PC-3 (cell line): ENCODE measurements at regions not wholly inside any gene's neighbourhood (a gene's known extent, or its start where the extent isn't known, plus 50 kb on each side); places are given as distances from the start of the nearest gene placed in this dataset.

ENCODE experiments used
- ATAC-seq: fragments of 200-7000 bp; cut with Tn5 transposase; 2 replicates; pipeline ENCODE4 v1.9.1; 2020; ENCODE audit warnings: mild to moderate bottlenecking, moderate library complexity
- BruUV-seq: library from RNA; stranded (reverse); fragments of 400-500 nt; replicated peaks from 2 replicates; lab custom pipeline; 2021; lab: Mats Ljungman, UMichigan
- CTCF ChIA-PET: fragments of 300-600 bp; sonication (Branson Sonifier 250); formaldehyde crosslinking; loops from one replicate; lab custom pipeline; 2022; ENCODE audit warnings: antibody characterized with exemption; lab: Charles Lee
- POLR2A ChIA-PET: fragments of 300-600 bp; sonication (Branson Sonifier 250); formaldehyde crosslinking; loops from one replicate; lab custom pipeline; 2022; ENCODE audit warnings: antibody characterized with exemption; ENCODE audit not compliant: unreplicated experiment; lab: Charles Lee
- DNase-seq: peaks from one replicate; pipeline ENCODE4 v3.0.0-alpha.2; 2015
- H2AFZ ChIP-seq: fragments of 300-600 bp; sonication (generic); 2 replicates; pipeline ENCODE4 v1.6.0; 2016; ENCODE audit warnings: antibody characterized with exemption, low read length
- H3F3A ChIP-seq: fragments of 300-600 bp; sonication (generic); one replicate; pipeline ENCODE4 v1.6.0; 2017; ENCODE audit warnings: antibody characterized with exemption, low read length, control low read depth, mild to moderate bottlenecking; ENCODE audit not compliant: unreplicated experiment
- H3K27ac ChIP-seq: fragments of 300-600 bp; sonication (generic); 2 replicates; pipeline ENCODE4 v1.5.1; 2016; ENCODE audit warnings: mild to moderate bottlenecking, low read length
- H3K27me3 ChIP-seq: fragments of 300-600 bp; sonication (generic); 2 replicates; pipeline ENCODE4 v1.6.1; 2016; ENCODE audit warnings: low read length, mixed read lengths
- H3K36me3 ChIP-seq: fragments of 300-600 bp; sonication (generic); 2 replicates; pipeline ENCODE4 v1.6.1; 2016; ENCODE audit warnings: low read depth, mixed run types, low read length, mixed read lengths
- H3K4me1 ChIP-seq: fragments of 300-600 bp; sonication (generic); 2 replicates; pipeline ENCODE4 v1.5.1; 2016; ENCODE audit warnings: low read length; ENCODE audit not compliant: insufficient read depth
- H3K4me2 ChIP-seq: fragments of 300-600 bp; sonication (generic); 2 replicates; pipeline ENCODE4 v1.6.0; 2016; ENCODE audit warnings: low read length
- H3K4me3 ChIP-seq: fragments of 300-600 bp; sonication (generic); 2 replicates; pipeline ENCODE4 v1.5.1; 2016; ENCODE audit warnings: mild to moderate bottlenecking, low read length, mixed read lengths
- H3K79me2 ChIP-seq: fragments of 300-600 bp; sonication (generic); 2 replicates; pipeline ENCODE4 v1.6.1; 2017; ENCODE audit warnings: low read length, mixed read lengths
- H3K9ac ChIP-seq: fragments of 300-600 bp; sonication (generic); 2 replicates; pipeline ENCODE4 v1.6.0; 2016; ENCODE audit warnings: mild to moderate bottlenecking, low read length
- H3K9me2 ChIP-seq: fragments of 300-600 bp; sonication (generic); replicated peaks from 2 replicates; pipeline ENCODE4 v1.6.1; 2016; ENCODE audit warnings: mixed run types, low read length, mixed read lengths
- H3K9me3 ChIP-seq: fragments of 300-600 bp; sonication (generic); 2 replicates; pipeline ENCODE4 v1.6.1; 2016; ENCODE audit warnings: low read length, mixed read lengths
- H4K20me1 ChIP-seq: fragments of 300-600 bp; sonication (generic); 2 replicates; pipeline ENCODE4 v1.6.1; 2016; ENCODE audit warnings: low read length, mixed read lengths
- CTCF ChIP-seq: fragments of 300-600 bp; sonication (generic); conservative IDR thresholded peaks from 2 replicates; pipeline ENCODE4 v1.5.1; 2017; ENCODE audit warnings: antibody characterized with exemption, low read depth, mild to moderate bottlenecking, low read length
- EZH2 ChIP-seq: fragments of 300-600 bp; sonication (generic); IDR thresholded peaks from one replicate; pipeline ENCODE4 v1.6.1; 2017; ENCODE audit warnings: antibody characterized with exemption, mild to moderate bottlenecking, low read length; ENCODE audit not compliant: unreplicated experiment
- EZH2phosphoT487 ChIP-seq: fragments of 300-600 bp; sonication (generic); IDR thresholded peaks from 2 replicates; pipeline ENCODE4 v1.6.1; 2018; ENCODE audit warnings: mild to moderate bottlenecking, antibody characterized with exemption, low read length, borderline replicate concordance
- intact Hi-C: fragments of 100-400 bp; cut with micrococcal nuclease; formaldehyde crosslinking; loops from 2 replicates; pipeline ENCODE4 v1.9.0; 2023

- Histone ChIP-seq H2AFZ (no peak overlapping the region), H3F3A (no peaks in the 10 kb centered on the region), H3K9me2 (no peaks in the 10 kb centered on the region), H3K27me3 (no peaks in the 10 kb centered on the region), H3K4me3 (no peak overlapping the region), H3K4me2 (no peak overlapping the region), H3K9ac (no peak overlapping the region), H3K4me1 (peaks cover 3% of the 10 kb centered on the region; the same call in 1 of the 2 replicates), H3K36me3 (no peaks in the 10 kb centered on the region), H3K27ac (no peak overlapping the region), H3K79me2 (no peaks in the 10 kb centered on the region), H4K20me1 (no peaks in the 10 kb centered on the region), H3K9me3 (no peaks in the 10 kb centered on the region)
- DNase-seq (peak; percentile 35), ATAC-seq (peak; percentile 51)
- POLR2A ChIA-PET: no interaction called here
- intact Hi-C loops: no loop called here
- no TSS peak for BruUV-seq
- CTCF ChIA-PET: interaction anchor here (0.7 kb wide), 1 partner anchor 82 kb away, joined by 3 read pairs; no protein-coding TSS in a partner anchor
- TF ChIP-seq CTCF: no peak
- TF ChIP-seq EZH2: no peak
- no peak for TF ChIP-seq EZH2phosphoT487
Measured at GRCh38 chr4:126560794-126561193, 1072.0 kb upstream of the INTU start.

DNA sequence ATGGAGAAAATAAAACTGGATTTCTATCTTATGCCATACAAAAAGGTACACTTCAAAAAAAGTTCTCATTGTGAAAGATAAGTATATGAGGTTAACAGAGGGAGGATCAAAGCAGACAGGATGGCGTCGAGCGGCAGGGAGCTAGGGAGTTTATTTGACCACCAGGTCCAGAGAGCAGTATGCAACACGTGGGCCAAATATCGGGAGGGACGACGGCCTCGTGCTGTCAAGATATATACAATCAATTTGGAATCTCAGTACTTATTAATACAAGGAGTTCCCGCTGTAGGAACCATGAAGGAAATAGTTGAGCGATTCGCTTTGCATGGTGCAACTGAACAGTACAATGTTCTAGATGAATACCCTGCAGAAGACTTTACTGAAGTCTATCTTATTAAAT, 1069.4 kb upstream of the INTU start:
- Histone ChIP-seq H3K4me1 (peaks cover 3% of the 10 kb centered on the region; the same call in 1 of the 2 replicates), H3F3A (no peaks in the 10 kb centered on the region), H4K20me1 (no peaks in the 10 kb centered on the region), H3K4me2 (no peak overlapping the region), H3K27me3 (no peaks in the 10 kb centered on the region), H3K36me3 (no peaks in the 10 kb centered on the region), H2AFZ (no peak overlapping the region), H3K79me2 (no peaks in the 10 kb centered on the region), H3K9me3 (no peaks in the 10 kb centered on the region), H3K27ac (no peak overlapping the region), H3K9me2 (no peaks in the 10 kb centered on the region), H3K4me3 (no peak overlapping the region), H3K9ac (no peak overlapping the region)
- no peak for DNase-seq
- ATAC-seq: no peak
- CTCF ChIA-PET: no interaction called here
- no TSS peak for BruUV-seq
- intact Hi-C loops: no loop called here
- TF ChIP-seq EZH2phosphoT487: no peak
- TF ChIP-seq CTCF: no peak
- TF ChIP-seq EZH2: no peak
- POLR2A ChIA-PET: no interaction called here

DNA sequence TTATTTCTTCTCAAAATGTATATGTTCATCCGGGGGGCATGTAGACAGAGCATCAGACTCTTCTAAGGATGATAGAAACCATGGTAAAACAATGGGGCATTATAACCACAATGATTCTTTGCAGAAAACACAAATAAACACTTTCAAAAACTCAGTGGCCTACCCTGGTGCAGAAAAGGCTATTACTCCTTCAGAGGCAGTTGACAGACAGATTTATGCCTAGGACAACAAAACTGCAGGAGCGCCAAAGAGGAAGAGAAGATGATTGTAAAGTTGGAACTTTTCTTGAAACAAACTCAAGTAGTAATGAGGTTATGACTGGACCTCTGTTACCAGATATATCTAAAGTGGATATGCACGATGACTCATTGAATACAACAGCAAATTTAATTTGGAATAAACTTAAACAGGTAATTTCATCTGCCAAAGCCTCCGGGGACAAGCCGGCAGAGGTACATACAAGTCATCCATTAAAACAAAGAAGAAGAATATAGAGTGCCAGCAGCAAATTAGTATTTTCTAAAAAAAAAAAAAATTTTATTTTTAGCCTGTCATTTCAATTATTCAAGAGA, 1068.4 kb upstream of the INTU start:
- H3K27ac ChIP-seq: no peak overlapping the region
- no peaks in the 10 kb centered on the region for H3K36me3 ChIP-seq
- intact Hi-C loops: loop anchor here (2.0 kb wide), 1 partner anchor 32 kb away; no protein-coding TSS in a partner anchor
- H3K4me2 ChIP-seq: no peak overlapping the region
- H3K9me3 ChIP-seq: no peaks in the 10 kb centered on the region
- no peaks in the 10 kb centered on the region for H4K20me1 ChIP-seq
- no peak overlapping the region for H3K9ac ChIP-seq
- H2AFZ ChIP-seq: no peak overlapping the region
- H3K79me2 ChIP-seq: no peaks in the 10 kb centered on the region
- no peak for TF ChIP-seq EZH2
- no peak for TF ChIP-seq CTCF
- no peak for TF ChIP-seq EZH2phosphoT487
- ChIA-PET POLR2A (no interaction called here), CTCF (no interaction called here)
- DNase-seq (peak; percentile 39), ATAC-seq (peak; percentile 92)
- no peaks in the 10 kb centered on the region for H3K9me2 ChIP-seq
- BruUV-seq: no TSS peak
- H3K27me3 ChIP-seq: no peaks in the 10 kb centered on the region
- H3K4me1 ChIP-seq: peaks cover 3% of the 10 kb centered on the region; the same call in 1 of the 2 replicates
- no peaks in the 10 kb centered on the region for H3F3A ChIP-seq
- no peak overlapping the region for H3K4me3 ChIP-seq
